Neural cell (in vitro differentiated cells): ENCODE measurements at regions not wholly inside any gene's neighbourhood (a gene's known extent, or its start where the extent isn't known, plus 50 kb on each side); places are given as distances from the start of the nearest gene placed in this dataset.

ENCODE experiments used
- CTCF ChIP-seq: fragments of 450-650 bp; IDR thresholded peaks from 2 replicates; pipeline ENCODE4 v1.5.1; 2014; ENCODE audit warnings: antibody characterized with exemption, mild to moderate bottlenecking, moderate library complexity; ENCODE audit not compliant: poor library complexity, severe bottlenecking
- EZH2 ChIP-seq: fragments of 200-600, 300-800 bp; shearing (Covaris generic), sonication (generic); IDR thresholded peaks from 2 replicates; pipeline ENCODE4 v1.6.1; 2014; ENCODE audit warnings: antibody characterized with exemption, low read length, borderline replicate concordance, mild to moderate bottlenecking; ENCODE audit not compliant: insufficient read depth, poor library complexity, severe bottlenecking
- POLR2AphosphoS5 ChIP-seq: IDR thresholded peaks from 2 replicates; pipeline ENCODE4 v1.6.1; 2012
- RAD21 ChIP-seq: fragments of 450-650 bp; conservative IDR thresholded peaks from 2 replicates; pipeline ENCODE4 v1.6.1; 2014; ENCODE audit warnings: antibody characterized with exemption, mild to moderate bottlenecking, moderate library complexity
- REST ChIP-seq: IDR thresholded peaks from 2 replicates; pipeline ENCODE4 v1.6.1; 2012; ENCODE audit warnings: borderline replicate concordance

- TF ChIP-seq RAD21, result no peak
- TF ChIP-seq CTCF, result no peak
- no peak for TF ChIP-seq POLR2AphosphoS5
- no peak for TF ChIP-seq EZH2
- no peak for TF ChIP-seq REST
These were observed 169.9 kb downstream of the HINT1 start for GRCh38 chr5:130995254-130995515.
